ENCODE measurements at regions not wholly inside any gene's neighbourhood (a gene's known extent, or its start where the extent isn't known, plus 50 kb on each side); places are given as distances from the start of the nearest gene placed in this dataset.

DNA sequence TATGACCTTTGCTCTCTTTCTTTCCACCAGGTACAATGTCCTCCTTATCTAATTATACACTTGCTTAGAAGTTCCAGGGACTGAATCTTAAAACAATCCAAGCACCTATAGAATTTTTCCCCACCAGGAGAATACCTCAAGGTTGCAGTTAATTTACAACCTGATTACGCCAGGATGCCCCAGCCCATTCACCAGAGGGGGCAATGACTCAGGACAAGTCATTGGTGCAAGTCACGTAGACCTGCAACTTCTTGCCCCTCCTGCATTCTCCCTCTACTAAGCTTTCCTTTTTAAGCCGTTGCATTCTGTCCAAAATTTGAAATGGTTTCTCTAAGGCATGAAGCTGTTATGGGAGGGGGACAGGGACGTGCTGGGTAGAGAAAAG is 111.1 kb upstream of the SCAF11 start:
- H2BK20ac ChIP-seq (ENCODE audit: low read depth, low read length), result no peak overlapping the region
- WGBS, 2 experiments (ENCODE audit: extremely low coverage in 2 of 2, insufficient read length in 1 of 2), result no CpG with 5 or more reads among the region's 4 CpGs
- no peak overlapping the region for H4K8ac ChIP-seq (ENCODE audit: low read depth in 2 of 2, low read length in 2 of 2)
- H3K56ac ChIP-seq (ENCODE audit: extremely low read depth, insufficient read depth, low read length), result no peak overlapping the region
- BruUV-seq (replicated peaks), result no TSS peak
- DNase-seq (no peak), ATAC-seq (ENCODE audit: low read depth) (no peak)
- no peak overlapping the region for H3K27ac ChIP-seq (ENCODE audit: insufficient read depth, low read length)
- intact Hi-C loops (cut with micrococcal nuclease) (no loop called here), dilution Hi-C loops (cut with HindIII; ENCODE audit: low sequenced_read_pairs, unreplicated experiment) (no loop called here), in situ Hi-C loops (cut with MboI; ENCODE audit: low sequenced_read_pairs) (no loop called here)
- no peak overlapping the region for H3K14ac ChIP-seq (replicated peaks; ENCODE audit: low read depth, low read length)
- H2AK5ac ChIP-seq (ENCODE audit: low read depth, low read length), result no peak overlapping the region
- H3K23ac ChIP-seq (ENCODE audit: low read depth, low read length), result no peak overlapping the region
- no peak overlapping the region for H3K4me3 ChIP-seq (ENCODE audit: insufficient read depth, low read depth, low read length)
- no peak overlapping the region for H2BK15ac ChIP-seq (ENCODE audit: low read depth, low read length)
- no peak overlapping the region for H2BK120ac ChIP-seq (ENCODE audit: low read depth, low read length)
- POLR2A ChIA-PET (ENCODE audit: unreplicated experiment), result no interaction called here
- no peak overlapping the region for H2BK5ac ChIP-seq (ENCODE audit: low read depth, low read length, poor library complexity, severe bottlenecking)
- no peak overlapping the region for H4K91ac ChIP-seq (ENCODE audit: insufficient read depth, low read depth, low read length)
- no peaks in the 10 kb centered on the region for H3K4me1 ChIP-seq (ENCODE audit: control insufficient read depth, insufficient read depth, low read length)
- H3K79me1 ChIP-seq (ENCODE audit: low read depth in 1 of 2, low read length in 2 of 2), result no peaks in the 10 kb centered on the region
- no peak overlapping the region for H3K4ac ChIP-seq (ENCODE audit: low read depth, low read length)
- H3K9me1 ChIP-seq (ENCODE audit: insufficient read depth, low read length), result no peaks in the 10 kb centered on the region
- H3K4me2 ChIP-seq (ENCODE audit: low read depth, low read length), result no peak overlapping the region
- H3K9ac ChIP-seq (ENCODE audit: low read depth, low read length), result no peak overlapping the region
- CTCF ChIA-PET, result no interaction called here
- H3K36me3 ChIP-seq (ENCODE audit: control insufficient read depth, insufficient read depth, low read length), result no peaks in the 10 kb centered on the region
- no peak overlapping the region for H2AK9ac ChIP-seq (replicated peaks; ENCODE audit: low read depth, low read length, poor library complexity)
- H3K27me3 ChIP-seq (ENCODE audit: control insufficient read depth, insufficient read depth, low read length), result peaks cover 2% of the 10 kb centered on the region; the same call in 1 of the 2 replicates
- H3K9me3 ChIP-seq (ENCODE audit: control insufficient read depth, insufficient read depth, low read length), result 0 out of 2 replicates have a peak, but pooled peaks cover 1% of the 10 kb centered on the region
- no peak overlapping the region for H3K18ac ChIP-seq (ENCODE audit: low read depth, low read length)
- no peak overlapping the region for H4K5ac ChIP-seq (ENCODE audit: low read depth, low read length)
- no peak overlapping the region for H2AFZ ChIP-seq (replicated peaks; ENCODE audit: low read length, poor library complexity)
- no peaks in the 10 kb centered on the region for H4K20me1 ChIP-seq (ENCODE audit: insufficient read depth, low read length)
- TF ChIP-seq CHD1 (IDR thresholded peaks at IDR 0.05; ENCODE audit: low read depth, low read length), result no peak
- TF ChIP-seq RCOR1 (IDR thresholded peaks at IDR 0.05; ENCODE audit: insufficient replicate concordance, low read length), result no peak
